Coronary artery (tissue), 2 donors: ENCODE measurements at regions not wholly inside any gene's neighbourhood (a gene's known extent, or its start where the extent isn't known, plus 50 kb on each side); places are given as distances from the start of the nearest gene placed in this dataset.

Experiments used
- DNase-seq: peaks from one replicate; pipeline ENCODE4 v3.0.0-alpha.2; 2017; ENCODE audit warnings: low spot score
- H3K27ac ChIP-seq, 2 donors: fragments of 200-600 bp; sonication (generic); one replicate each; pipeline ENCODE4 v1.5.1; 2016 to 2019
- H3K4me3 ChIP-seq: fragments of 200-600 bp; sonication (generic); 2 replicates; pipeline ENCODE4 v1.5.1; 2016; ENCODE audit warnings: mild to moderate bottlenecking, moderate library complexity
- TF ChIP-seq, protein P1 (sequence below): fragments of 200-600 bp; sonication (generic); IDR thresholded peaks from one replicate; pipeline ENCODE4 v1.5.1; 2019; ENCODE audit warnings: antibody characterized with exemption

DNA sequence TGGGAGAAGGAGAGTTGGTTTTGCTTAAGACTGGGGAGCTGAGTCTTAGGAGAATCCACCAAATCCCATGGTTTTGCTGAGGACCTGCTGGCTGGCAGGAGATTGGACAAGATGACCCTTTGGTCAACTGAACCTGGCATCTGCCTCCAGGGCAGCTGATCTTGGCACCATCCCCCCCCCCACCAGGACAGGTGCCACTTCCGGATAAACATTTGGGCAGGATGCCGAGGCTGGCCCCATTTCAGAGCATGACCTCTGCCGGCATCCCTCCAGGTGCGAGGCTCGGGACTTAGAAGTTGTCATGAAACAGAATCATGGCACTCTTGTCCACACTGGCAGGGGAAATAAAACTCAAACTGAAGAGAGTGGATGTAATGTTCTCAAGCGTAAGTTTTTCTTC is 165.6 kb downstream of the MACROH2A1 start:
- H3K27ac ChIP-seq: no peak overlapping the region
- DNase-seq: no peak
- H3K4me3 ChIP-seq: no peak overlapping the region
- TF ChIP-seq, protein P1, sequence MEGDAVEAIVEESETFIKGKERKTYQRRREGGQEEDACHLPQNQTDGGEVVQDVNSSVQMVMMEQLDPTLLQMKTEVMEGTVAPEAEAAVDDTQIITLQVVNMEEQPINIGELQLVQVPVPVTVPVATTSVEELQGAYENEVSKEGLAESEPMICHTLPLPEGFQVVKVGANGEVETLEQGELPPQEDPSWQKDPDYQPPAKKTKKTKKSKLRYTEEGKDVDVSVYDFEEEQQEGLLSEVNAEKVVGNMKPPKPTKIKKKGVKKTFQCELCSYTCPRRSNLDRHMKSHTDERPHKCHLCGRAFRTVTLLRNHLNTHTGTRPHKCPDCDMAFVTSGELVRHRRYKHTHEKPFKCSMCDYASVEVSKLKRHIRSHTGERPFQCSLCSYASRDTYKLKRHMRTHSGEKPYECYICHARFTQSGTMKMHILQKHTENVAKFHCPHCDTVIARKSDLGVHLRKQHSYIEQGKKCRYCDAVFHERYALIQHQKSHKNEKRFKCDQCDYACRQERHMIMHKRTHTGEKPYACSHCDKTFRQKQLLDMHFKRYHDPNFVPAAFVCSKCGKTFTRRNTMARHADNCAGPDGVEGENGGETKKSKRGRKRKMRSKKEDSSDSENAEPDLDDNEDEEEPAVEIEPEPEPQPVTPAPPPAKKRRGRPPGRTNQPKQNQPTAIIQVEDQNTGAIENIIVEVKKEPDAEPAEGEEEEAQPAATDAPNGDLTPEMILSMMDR: no peak

DNA sequence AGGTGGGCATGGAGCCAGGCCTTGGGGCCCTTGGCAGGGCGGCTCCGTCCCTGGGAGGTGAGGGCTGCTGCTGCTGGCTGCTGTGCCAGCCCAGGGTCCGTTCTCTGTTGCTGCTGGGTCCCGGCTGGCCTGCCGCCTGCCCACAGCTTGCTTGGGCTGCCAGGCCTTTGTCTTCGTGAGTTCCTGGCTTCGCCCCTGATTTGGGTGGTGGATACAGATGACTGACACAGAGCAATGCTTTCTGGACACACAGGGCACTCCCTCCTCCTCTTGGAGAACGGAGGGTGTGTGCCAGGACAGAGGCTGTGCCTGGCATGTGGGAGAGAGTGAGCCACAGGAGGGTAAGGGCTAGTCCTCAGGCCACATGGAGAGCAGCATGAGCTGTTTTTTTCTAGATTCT is 166.1 kb downstream of the MACROH2A1 start:
- H3K27ac ChIP-seq: peak overlapping the region in 1 of 2 donors; percentile 34
- TF ChIP-seq, protein P1: no peak
- no peak for DNase-seq
- H3K4me3 ChIP-seq: no peak overlapping the region

DNA sequence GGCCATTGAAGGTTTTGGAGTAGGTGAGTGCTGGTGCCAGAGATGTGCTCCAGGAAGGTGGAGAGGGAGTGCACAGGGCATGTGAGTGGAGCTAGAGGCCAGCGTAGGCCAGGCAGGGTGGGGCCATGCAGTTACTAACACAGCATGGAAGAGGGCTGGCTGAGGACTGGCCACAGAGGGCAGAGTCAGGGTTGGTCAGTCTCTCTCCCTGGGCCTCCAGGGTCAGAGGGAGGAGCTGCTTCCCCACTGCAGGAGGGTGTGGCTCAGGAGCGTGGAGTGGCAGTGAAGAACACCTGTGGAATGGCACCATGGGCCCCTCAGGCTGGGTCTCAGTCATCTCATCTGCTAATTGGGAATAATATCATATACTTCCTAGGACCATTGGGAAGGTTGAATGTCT is 167.7 kb downstream of the MACROH2A1 start:
- no peak for DNase-seq
- no peak overlapping the region for H3K27ac ChIP-seq
- no peak overlapping the region for H3K4me3 ChIP-seq
- TF ChIP-seq, protein P1: no peak

DNA sequence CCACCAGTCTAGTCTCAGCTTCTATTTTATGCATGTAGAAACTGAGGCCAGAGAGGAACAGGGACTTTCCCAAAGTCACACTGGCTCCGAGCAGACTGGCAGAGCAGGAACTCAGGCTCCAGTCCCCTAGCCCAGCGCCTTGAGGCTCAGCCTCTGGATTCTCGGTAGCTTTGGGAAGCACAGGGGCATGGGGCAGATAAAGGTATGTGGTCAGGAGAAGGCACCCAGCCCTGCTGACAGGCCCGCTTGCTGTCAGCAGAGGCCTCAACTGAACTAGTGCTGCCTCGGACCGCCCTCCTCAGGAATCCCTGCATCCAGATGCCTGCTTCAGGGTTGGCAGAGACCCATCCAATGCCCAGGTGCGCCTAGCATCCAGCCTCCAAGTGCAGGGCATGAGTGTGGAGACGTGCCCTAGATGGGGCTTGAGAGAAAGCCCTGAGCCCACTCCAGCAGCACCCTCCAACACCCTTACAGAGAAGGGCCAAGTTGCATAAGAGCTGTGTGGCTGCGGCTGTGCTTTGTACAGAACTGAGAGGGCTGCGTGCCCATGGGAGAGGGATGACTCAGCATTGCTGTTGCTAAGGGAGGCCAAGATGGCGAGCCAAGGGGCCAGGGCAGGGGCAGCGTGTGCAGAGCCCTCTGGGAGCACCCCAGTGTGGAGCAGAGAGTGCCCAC is 168.6 kb downstream of the MACROH2A1 start:
- H3K4me3 ChIP-seq: no peak overlapping the region
- TF ChIP-seq, protein P1: no peak
- no peak for DNase-seq
- H3K27ac ChIP-seq: peak overlapping the region; percentile 33 to 52

DNA sequence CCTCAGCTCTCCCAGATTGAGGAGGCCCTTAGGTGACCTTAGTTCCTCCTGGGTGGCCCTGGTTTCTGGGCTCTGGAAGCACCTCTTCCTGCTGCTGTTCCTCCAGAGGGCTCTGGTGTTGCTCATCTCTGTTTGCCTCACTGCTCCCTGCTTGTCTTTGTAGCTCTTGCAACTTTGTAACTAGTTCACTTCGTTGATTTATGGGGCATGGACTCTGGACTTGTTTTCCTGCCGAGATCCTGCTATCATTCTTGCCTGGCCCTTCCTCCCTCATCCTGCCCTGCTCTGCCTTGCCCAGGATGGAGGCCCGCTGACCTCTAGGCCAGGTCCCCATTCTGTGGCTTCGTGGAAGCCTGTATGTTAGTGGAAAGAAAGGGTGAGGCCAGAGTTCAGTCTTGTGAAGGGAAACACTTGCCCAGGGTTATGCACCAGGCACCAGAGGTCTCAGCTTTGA is 169.3 kb downstream of the MACROH2A1 start:
- TF ChIP-seq, protein P1: no peak
- H3K27ac ChIP-seq: no peak overlapping the region

DNA sequence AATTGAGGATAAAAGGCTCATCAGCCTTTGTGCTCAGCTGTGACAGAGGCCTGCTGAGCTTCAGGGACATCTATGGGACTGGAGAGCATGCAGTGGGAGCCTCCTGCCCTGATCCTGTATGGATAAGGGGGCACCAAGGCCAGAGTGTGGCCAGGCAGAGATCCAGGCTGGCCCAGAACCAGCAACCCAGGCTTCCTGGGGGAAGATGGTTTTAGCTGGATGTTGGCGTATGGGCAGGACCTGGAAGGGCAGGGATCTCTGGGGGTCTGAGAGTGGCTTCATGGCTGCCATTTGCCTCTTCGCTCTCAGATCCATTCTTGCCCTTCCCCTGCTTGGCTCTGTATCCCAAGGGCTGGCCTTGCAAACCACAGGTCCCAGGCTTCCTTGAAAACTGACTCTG is 169.9 kb downstream of the MACROH2A1 start:
- no peak for DNase-seq
- Histone ChIP-seq H3K4me3 (no peak overlapping the region), H3K27ac (no peak overlapping the region)
- TF ChIP-seq, protein P1: no peak

More for the DNA sequence above, 169.3 kb downstream of the MACROH2A1 start:
- H3K4me3 ChIP-seq: no peak overlapping the region
- DNase-seq: no peak

DNA sequence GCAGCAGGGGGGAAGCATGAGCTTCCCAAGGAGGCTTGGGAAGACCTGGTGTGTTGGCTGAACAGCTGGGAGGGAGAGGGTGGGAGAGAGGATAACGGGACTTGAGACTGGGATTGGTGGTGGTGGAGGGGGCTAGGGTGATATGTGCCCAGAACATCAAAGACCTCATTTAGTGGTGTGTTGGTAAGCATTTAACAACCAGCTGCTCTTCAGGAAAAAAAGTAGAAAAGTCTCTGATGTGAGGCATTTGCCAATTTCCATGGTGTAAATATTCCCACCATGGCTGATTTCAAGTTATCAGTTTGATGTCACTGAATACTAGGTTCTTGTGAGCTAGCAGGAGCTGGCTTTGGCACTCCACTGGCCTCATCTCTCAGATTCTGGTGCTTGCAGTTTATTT is 170.8 kb downstream of the MACROH2A1 start:
- no peak for DNase-seq
- H3K4me3 ChIP-seq: no peak overlapping the region
- TF ChIP-seq, protein P1: no peak
- no peak overlapping the region for H3K27ac ChIP-seq
